Psoas muscle (tissue), 7 donors: ENCODE measurements at regions not wholly inside any gene's neighbourhood (a gene's known extent, or its start where the extent isn't known, plus 50 kb on each side); places are given as distances from the start of the nearest gene placed in this dataset.

Experiments
- ATAC-seq, 4 donors: fragments of 200-7000 bp; cut with Tn5 transposase; one replicate each; pipeline ENCODE4 v1.9.1; 2020; ENCODE audit warnings: moderate library complexity in 3 of 4, mild to moderate bottlenecking in 2 of 4
- DNase-seq, 2 donors: peaks; one replicate each; pipeline ENCODE4 v3.0.0-alpha.2; 2020
- H3K27ac ChIP-seq: fragments of 200-600 bp; one replicate; pipeline ENCODE4 v1.8.0; 2022
- H3K27me3 ChIP-seq, 3 donors: fragments of 200-600 bp in 1 of 3; one replicate each; pipeline versions ENCODE4 v1.6.1 to v1.8.0; 2013 to 2022; ENCODE audit warnings: low read length in 2 of 3, mild to moderate bottlenecking in 2 of 3, moderate library complexity in 1 of 3; ENCODE audit not compliant: insufficient read depth in 3 of 3
- H3K36me3 ChIP-seq, 2 donors: fragments of 200-600 bp in 1 of 2; one replicate each; pipeline versions ENCODE4 v1.6.1 to v1.8.0; 2013 to 2022; ENCODE audit warnings: low read depth in 1 of 2, mild to moderate bottlenecking in 1 of 2, moderate library complexity in 1 of 2; ENCODE audit not compliant: insufficient read depth in 1 of 2
- H3K4me1 ChIP-seq: fragments of 200-600 bp; one replicate; pipeline ENCODE4 v1.8.0; 2022
- H3K4me3 ChIP-seq: fragments of 200-600 bp; one replicate; pipeline ENCODE4 v1.8.0; 2022; ENCODE audit warnings: mild to moderate bottlenecking
- H3K9me3 ChIP-seq: fragments of 200-600 bp; one replicate; pipeline ENCODE4 v1.8.0; 2022
- WGBS, 3 donors: extraction: QIAGEN DNeasy Blood & Tissue Kit; methylation state at CpG; one replicate each; pipeline versions ENCODE4 v1.1.6 to v1.1.7; 2013; 5-methylcytosine and 5-hydroxymethylcytosine counted together
- intact Hi-C, 2 donors: fragments of 100-400 bp; cut with DNase I; formaldehyde crosslinking; loops; one replicate each; pipeline versions ENCODE4 v1.11.0 to v1.14.2; 2022
- TF ChIP-seq, protein P1 (sequence below): fragments of 200-600 bp; IDR thresholded peaks from one replicate; pipeline ENCODE4 v1.8.0; 2022; ENCODE audit warnings: antibody characterized with exemption
- donor health status: healthy with polysubstance abuse.
- donor health status: DM: no; HTN: no; CAD: no; lungs with moderate emphysema.
- donor health status: Bipolar disorder and iron deficiency.
- donor health status: healthy.
- donor health status: DM: yes; HTN: yes; CAD: no.
- donor health status: DM: no; HTN: no; CAD: no.
- donor health status: DM: yes; HTN: yes; CAD: no.

DNA sequence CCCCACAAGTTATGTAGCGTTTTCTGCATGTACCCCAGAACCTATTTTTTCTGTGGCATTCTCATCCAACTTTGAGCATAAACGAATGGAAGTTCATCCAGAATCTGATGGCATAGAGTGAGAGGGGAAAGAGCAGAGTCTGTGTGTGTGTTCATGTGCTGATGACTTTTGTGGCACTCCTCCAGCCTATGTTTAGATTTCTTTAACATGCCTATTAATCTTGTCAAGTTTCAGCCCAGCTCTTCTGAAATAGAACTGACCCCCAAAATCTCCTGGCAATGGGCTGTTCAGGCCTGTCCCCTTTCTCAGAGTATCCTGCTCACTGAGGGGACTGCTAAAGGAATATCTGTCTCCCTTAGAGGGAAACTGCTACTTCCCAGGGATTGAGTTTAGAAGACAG, 56.4 kb upstream of the NEO1 start:
- ATAC-seq (no peak), DNase-seq (no peak)
- Histone ChIP-seq H3K4me3 (no peak overlapping the region), H3K36me3 (no peaks in the 10 kb centered on the region), H3K27ac (no peak overlapping the region), H3K9me3 (no peaks in the 10 kb centered on the region), H3K27me3 (no peaks in the 10 kb centered on the region), H3K4me1 (peaks cover 31% of the 10 kb centered on the region)
- TF ChIP-seq, protein P1, sequence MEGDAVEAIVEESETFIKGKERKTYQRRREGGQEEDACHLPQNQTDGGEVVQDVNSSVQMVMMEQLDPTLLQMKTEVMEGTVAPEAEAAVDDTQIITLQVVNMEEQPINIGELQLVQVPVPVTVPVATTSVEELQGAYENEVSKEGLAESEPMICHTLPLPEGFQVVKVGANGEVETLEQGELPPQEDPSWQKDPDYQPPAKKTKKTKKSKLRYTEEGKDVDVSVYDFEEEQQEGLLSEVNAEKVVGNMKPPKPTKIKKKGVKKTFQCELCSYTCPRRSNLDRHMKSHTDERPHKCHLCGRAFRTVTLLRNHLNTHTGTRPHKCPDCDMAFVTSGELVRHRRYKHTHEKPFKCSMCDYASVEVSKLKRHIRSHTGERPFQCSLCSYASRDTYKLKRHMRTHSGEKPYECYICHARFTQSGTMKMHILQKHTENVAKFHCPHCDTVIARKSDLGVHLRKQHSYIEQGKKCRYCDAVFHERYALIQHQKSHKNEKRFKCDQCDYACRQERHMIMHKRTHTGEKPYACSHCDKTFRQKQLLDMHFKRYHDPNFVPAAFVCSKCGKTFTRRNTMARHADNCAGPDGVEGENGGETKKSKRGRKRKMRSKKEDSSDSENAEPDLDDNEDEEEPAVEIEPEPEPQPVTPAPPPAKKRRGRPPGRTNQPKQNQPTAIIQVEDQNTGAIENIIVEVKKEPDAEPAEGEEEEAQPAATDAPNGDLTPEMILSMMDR, result no peak
- intact Hi-C loops, result no loop called here
- 91 to 92% (median 92%) methylated on average over 2 of the region's 2 CpGs for WGBS, 3 donors

GRCh38 chr15:72994534-72995177, 57.6 kb upstream of the NEO1 start:
- ATAC-seq (no peak), DNase-seq (peak; percentile 30 to 50)

DNA sequence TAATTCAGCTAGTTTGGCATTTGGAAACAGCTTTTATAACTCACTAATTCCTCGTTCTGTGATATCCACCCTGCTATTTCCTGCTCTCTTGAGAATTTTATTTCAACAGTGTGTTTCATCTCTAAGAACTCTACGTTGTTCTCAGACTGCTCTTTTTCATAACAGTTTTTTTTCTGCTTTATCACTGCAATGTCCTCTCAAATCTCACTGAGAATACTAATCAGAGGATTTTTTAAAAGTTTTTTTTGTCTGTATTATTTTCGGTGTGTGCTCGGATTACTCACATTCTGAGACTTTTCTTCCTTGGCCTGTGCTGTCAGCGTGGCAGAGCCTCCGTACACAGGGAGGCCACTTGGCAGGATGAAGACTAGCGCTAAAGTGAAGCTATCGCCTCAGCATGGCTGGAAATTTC, 59.4 kb upstream of the NEO1 start:
- intact Hi-C loops, result no loop called here
- no peaks in the 10 kb centered on the region for H3K36me3 ChIP-seq
- TF ChIP-seq, protein P1, result no peak
- H3K4me1 ChIP-seq, result peaks cover 18% of the 10 kb centered on the region
- DNase-seq (no peak), ATAC-seq (no peak)
- H3K4me3 ChIP-seq, result no peak overlapping the region
- H3K27ac ChIP-seq, result no peak overlapping the region
- H3K9me3 ChIP-seq, result no peaks in the 10 kb centered on the region
- H3K27me3 ChIP-seq, result no peaks in the 10 kb centered on the region
- WGBS, 3 donors, result 69 to 82% (median 76%) methylated on average over 8 of the region's 8 CpGs

More at GRCh38 chr15:72994534-72995177, 57.6 kb upstream of the NEO1 start:
- Histone ChIP-seq H3K4me1 (peaks cover 19% of the 10 kb centered on the region), H3K27me3 (no peaks in the 10 kb centered on the region), H3K27ac (peak overlapping the region; percentile 25), H3K36me3 (no peaks in the 10 kb centered on the region), H3K9me3 (no peaks in the 10 kb centered on the region), H3K4me3 (peak overlapping the region; percentile 39)
- TF ChIP-seq, protein P1, result no peak
- 30 to 45% (median 39%) methylated on average over 9 of the region's 9 CpGs for WGBS, 3 donors
- intact Hi-C loops, result no loop called here

GRCh38 chr15:72991026-72991425, 61.2 kb upstream of the NEO1 start:
- DNase-seq, result no peak
- TF ChIP-seq, protein P1, result no peak

More at GRCh38 chr15:72991026-72991425, 61.2 kb upstream of the NEO1 start:
- no peak overlapping the region for H3K27ac ChIP-seq
- H3K36me3 ChIP-seq, result no peaks in the 10 kb centered on the region
- no peaks in the 10 kb centered on the region for H3K9me3 ChIP-seq
- no peak overlapping the region for H3K4me3 ChIP-seq
- no peaks in the 10 kb centered on the region for H3K27me3 ChIP-seq
- WGBS, 3 donors, result 89 to 95% (median 95%) methylated on average over 3 of the region's 3 CpGs
- peaks cover 18% of the 10 kb centered on the region for H3K4me1 ChIP-seq
- no peak for ATAC-seq
- intact Hi-C loops, result no loop called here
